SK-N-SH (cell line): ENCODE measurements at regions not wholly inside any gene's neighbourhood (a gene's known extent, or its start where the extent isn't known, plus 50 kb on each side); places are given as distances from the start of the nearest gene placed in this dataset.

ENCODE experiments used
- CHD2 ChIP-seq: fragments of 150-350 bp; IDR thresholded peaks from 2 replicates; pipeline ENCODE4 v1.6.1; 2018; ENCODE audit warnings: low read length; ENCODE audit not compliant: partially characterized antibody
- EP300 ChIP-seq, 2 experiments: IDR thresholded peaks; 2 replicates each; pipeline versions ENCODE4 v1.4.0 to v1.6.1; 2012; ENCODE audit warnings: borderline replicate concordance in 1 of 2, low read depth in 1 of 2, low read length in 1 of 2
- FOXM1 ChIP-seq: IDR thresholded peaks from 2 replicates; pipeline ENCODE4 v1.4.0; 2012; ENCODE audit warnings: low read depth, mild to moderate bottlenecking
- GATA2 ChIP-seq: sonication (generic); formaldehyde crosslinking; IDR thresholded peaks from 2 replicates; pipeline ENCODE4 v1.5.0; 2020; ENCODE audit warnings: mild to moderate bottlenecking, missing genetic modification reagents
- MXI1 ChIP-seq: IDR thresholded peaks from 2 replicates; pipeline ENCODE4 v1.6.1; 2012; ENCODE audit warnings: mild to moderate bottlenecking, low read depth, low read length, improper control_type of control experiment
- POLR2AphosphoS5 ChIP-seq: IDR thresholded peaks from 2 replicates; pipeline ENCODE4 v1.6.1; 2012; ENCODE audit warnings: low read depth, low read length
- RCOR1 ChIP-seq: fragments of 150-350 bp; IDR thresholded peaks from 2 replicates; pipeline ENCODE4 v1.6.1; 2017; ENCODE audit warnings: antibody characterized with exemption, low read length
- TAF1 ChIP-seq: IDR thresholded peaks from 2 replicates; pipeline ENCODE4 v1.6.1; 2012; ENCODE audit warnings: low read depth, mild to moderate bottlenecking, low read length, moderate library complexity, borderline replicate concordance
- TF ChIP-seq, protein P1 (sequence below): fragments of 200-600 bp; sonication (generic); IDR thresholded peaks from 2 replicates; pipeline ENCODE4 v1.6.1; 2017; ENCODE audit warnings: antibody characterized with exemption, mild to moderate bottlenecking, moderate library complexity
- TF ChIP-seq, protein P2 (sequence below): IDR thresholded peaks from 2 replicates; pipeline ENCODE4 v1.6.1; 2012; ENCODE audit warnings: mild to moderate bottlenecking, low read depth, low read length, moderate library complexity
- TF ChIP-seq, protein P3 (sequence below): fragments of 150-350 bp; IDR thresholded peaks from 2 replicates; pipeline ENCODE4 v1.6.1; 2017; ENCODE audit warnings: antibody characterized with exemption, low read length, low read depth, borderline replicate concordance
- TF ChIP-seq, protein P4 (sequence below): fragments of 150-350 bp; IDR thresholded peaks from 2 replicates; pipeline ENCODE4 v1.6.1; 2016; ENCODE audit warnings: mild to moderate bottlenecking, low read depth, low read length

DNA sequence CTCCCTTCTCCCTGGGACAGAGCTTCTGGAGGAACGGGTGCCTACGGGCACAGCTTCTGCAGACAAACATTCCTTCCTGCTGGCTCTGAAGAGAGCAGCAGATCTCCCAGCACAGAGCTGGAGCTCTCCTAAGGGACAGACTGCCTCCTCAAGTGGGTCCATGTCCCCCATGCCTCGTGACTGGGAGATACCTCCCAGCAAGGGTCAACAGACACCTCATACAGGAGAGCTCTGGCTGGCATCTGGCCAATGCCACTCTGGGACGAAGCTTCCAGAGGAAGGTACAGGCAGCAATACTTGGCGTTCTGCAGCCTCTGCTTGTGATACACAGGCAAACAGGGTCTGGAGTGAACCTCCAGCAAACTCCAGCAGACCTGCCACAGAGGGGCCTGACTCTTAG, 227.9 kb downstream of the SPATA31D1 start:
- TF ChIP-seq, protein P1, sequence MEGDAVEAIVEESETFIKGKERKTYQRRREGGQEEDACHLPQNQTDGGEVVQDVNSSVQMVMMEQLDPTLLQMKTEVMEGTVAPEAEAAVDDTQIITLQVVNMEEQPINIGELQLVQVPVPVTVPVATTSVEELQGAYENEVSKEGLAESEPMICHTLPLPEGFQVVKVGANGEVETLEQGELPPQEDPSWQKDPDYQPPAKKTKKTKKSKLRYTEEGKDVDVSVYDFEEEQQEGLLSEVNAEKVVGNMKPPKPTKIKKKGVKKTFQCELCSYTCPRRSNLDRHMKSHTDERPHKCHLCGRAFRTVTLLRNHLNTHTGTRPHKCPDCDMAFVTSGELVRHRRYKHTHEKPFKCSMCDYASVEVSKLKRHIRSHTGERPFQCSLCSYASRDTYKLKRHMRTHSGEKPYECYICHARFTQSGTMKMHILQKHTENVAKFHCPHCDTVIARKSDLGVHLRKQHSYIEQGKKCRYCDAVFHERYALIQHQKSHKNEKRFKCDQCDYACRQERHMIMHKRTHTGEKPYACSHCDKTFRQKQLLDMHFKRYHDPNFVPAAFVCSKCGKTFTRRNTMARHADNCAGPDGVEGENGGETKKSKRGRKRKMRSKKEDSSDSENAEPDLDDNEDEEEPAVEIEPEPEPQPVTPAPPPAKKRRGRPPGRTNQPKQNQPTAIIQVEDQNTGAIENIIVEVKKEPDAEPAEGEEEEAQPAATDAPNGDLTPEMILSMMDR = no peak
- no peak for TF ChIP-seq CHD2
- no peak for TF ChIP-seq EP300 (IDR thresholded peaks at IDR 0.05; ENCODE audit: borderline replicate concordance in 1 of 2, low read depth in 1 of 2, low read length in 1 of 2)
- no peak for TF ChIP-seq RCOR1
- TF ChIP-seq TAF1 = no peak
- TF ChIP-seq, protein P2, sequence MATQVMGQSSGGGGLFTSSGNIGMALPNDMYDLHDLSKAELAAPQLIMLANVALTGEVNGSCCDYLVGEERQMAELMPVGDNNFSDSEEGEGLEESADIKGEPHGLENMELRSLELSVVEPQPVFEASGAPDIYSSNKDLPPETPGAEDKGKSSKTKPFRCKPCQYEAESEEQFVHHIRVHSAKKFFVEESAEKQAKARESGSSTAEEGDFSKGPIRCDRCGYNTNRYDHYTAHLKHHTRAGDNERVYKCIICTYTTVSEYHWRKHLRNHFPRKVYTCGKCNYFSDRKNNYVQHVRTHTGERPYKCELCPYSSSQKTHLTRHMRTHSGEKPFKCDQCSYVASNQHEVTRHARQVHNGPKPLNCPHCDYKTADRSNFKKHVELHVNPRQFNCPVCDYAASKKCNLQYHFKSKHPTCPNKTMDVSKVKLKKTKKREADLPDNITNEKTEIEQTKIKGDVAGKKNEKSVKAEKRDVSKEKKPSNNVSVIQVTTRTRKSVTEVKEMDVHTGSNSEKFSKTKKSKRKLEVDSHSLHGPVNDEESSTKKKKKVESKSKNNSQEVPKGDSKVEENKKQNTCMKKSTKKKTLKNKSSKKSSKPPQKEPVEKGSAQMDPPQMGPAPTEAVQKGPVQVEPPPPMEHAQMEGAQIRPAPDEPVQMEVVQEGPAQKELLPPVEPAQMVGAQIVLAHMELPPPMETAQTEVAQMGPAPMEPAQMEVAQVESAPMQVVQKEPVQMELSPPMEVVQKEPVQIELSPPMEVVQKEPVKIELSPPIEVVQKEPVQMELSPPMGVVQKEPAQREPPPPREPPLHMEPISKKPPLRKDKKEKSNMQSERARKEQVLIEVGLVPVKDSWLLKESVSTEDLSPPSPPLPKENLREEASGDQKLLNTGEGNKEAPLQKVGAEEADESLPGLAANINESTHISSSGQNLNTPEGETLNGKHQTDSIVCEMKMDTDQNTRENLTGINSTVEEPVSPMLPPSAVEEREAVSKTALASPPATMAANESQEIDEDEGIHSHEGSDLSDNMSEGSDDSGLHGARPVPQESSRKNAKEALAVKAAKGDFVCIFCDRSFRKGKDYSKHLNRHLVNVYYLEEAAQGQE = no peak
- TF ChIP-seq GATA2 (CRISPR knock-in tag) = no peak
- TF ChIP-seq, protein P3, sequence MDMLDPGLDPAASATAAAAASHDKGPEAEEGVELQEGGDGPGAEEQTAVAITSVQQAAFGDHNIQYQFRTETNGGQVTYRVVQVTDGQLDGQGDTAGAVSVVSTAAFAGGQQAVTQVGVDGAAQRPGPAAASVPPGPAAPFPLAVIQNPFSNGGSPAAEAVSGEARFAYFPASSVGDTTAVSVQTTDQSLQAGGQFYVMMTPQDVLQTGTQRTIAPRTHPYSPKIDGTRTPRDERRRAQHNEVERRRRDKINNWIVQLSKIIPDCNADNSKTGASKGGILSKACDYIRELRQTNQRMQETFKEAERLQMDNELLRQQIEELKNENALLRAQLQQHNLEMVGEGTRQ = no peak
- no peak for TF ChIP-seq MXI1
- no peak for TF ChIP-seq FOXM1
- TF ChIP-seq POLR2AphosphoS5 = no peak
- TF ChIP-seq, protein P4, sequence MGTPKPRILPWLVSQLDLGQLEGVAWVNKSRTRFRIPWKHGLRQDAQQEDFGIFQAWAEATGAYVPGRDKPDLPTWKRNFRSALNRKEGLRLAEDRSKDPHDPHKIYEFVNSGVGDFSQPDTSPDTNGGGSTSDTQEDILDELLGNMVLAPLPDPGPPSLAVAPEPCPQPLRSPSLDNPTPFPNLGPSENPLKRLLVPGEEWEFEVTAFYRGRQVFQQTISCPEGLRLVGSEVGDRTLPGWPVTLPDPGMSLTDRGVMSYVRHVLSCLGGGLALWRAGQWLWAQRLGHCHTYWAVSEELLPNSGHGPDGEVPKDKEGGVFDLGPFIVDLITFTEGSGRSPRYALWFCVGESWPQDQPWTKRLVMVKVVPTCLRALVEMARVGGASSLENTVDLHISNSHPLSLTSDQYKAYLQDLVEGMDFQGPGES = no peak
